ENCODE measurements at regions not wholly inside any gene's neighbourhood (a gene's known extent, or its start where the extent isn't known, plus 50 kb on each side); places are given as distances from the start of the nearest gene placed in this dataset.

GRCh38 chr4:85318415-85318814 is 156.5 kb upstream of the ARHGAP24 start:
- Histone ChIP-seq H3K4me1 (no peaks in the 10 kb centered on the region), H3K36me3 (ENCODE audit: low read depth, missing control alignments) (no peaks in the 10 kb centered on the region), H3K4me3 (no peak overlapping the region), H3K27ac (no peak overlapping the region), H3K27me3 (no peaks in the 10 kb centered on the region), H3K9me3 (no peaks in the 10 kb centered on the region)
- intact Hi-C loops (cut with DNase I; ENCODE audit: low total_unique reads): no loop called here
- DNase-seq: no peak
- TF ChIP-seq CTCF (IDR thresholded peaks at IDR 0.05): no peak
- TF ChIP-seq POLR2A (IDR thresholded peaks at IDR 0.05): no peak

GRCh38 chr4:85358831-85359230 is 116.1 kb upstream of the ARHGAP24 start:
- H3K9me3 ChIP-seq: no peaks in the 10 kb centered on the region
- TF ChIP-seq CTCF (IDR thresholded peaks at IDR 0.05): no peak
- no peak for TF ChIP-seq POLR2A (IDR thresholded peaks at IDR 0.05)
- no peak overlapping the region for H3K27ac ChIP-seq
- H3K27me3 ChIP-seq: no peaks in the 10 kb centered on the region
- no peaks in the 10 kb centered on the region for H3K4me1 ChIP-seq
- intact Hi-C loops (cut with DNase I; ENCODE audit: low total_unique reads): no loop called here
- DNase-seq: no peak
- H3K36me3 ChIP-seq (ENCODE audit: low read depth, missing control alignments): no peaks in the 10 kb centered on the region
- H3K4me3 ChIP-seq: no peak overlapping the region

GRCh38 chr4:85362550-85362949 is 112.4 kb upstream of the ARHGAP24 start:
- Histone ChIP-seq H3K27me3 (no peaks in the 10 kb centered on the region), H3K36me3 (ENCODE audit: low read depth, missing control alignments) (no peaks in the 10 kb centered on the region), H3K4me1 (no peaks in the 10 kb centered on the region), H3K4me3 (no peak overlapping the region), H3K9me3 (no peaks in the 10 kb centered on the region), H3K27ac (no peak overlapping the region)
- intact Hi-C loops (cut with DNase I; ENCODE audit: low total_unique reads): no loop called here
- no peak for TF ChIP-seq CTCF (IDR thresholded peaks at IDR 0.05)
- TF ChIP-seq POLR2A (IDR thresholded peaks at IDR 0.05): no peak
- DNase-seq: no peak
- 85 to 91% methylated on average over 2 of the region's 2 CpGs for WGBS, 2 donors

GRCh38 chr4:85367815-85368214 is 107.1 kb upstream of the ARHGAP24 start:
- TF ChIP-seq POLR2A (IDR thresholded peaks at IDR 0.05) (no peak), CTCF (IDR thresholded peaks at IDR 0.05) (no peak)
- Histone ChIP-seq H3K9me3 (no peaks in the 10 kb centered on the region), H3K4me3 (no peak overlapping the region), H3K27me3 (no peaks in the 10 kb centered on the region), H3K36me3 (ENCODE audit: low read depth, missing control alignments) (no peaks in the 10 kb centered on the region), H3K4me1 (no peaks in the 10 kb centered on the region), H3K27ac (no peak overlapping the region)
- intact Hi-C loops (cut with DNase I; ENCODE audit: low total_unique reads): no loop called here
- DNase-seq: no peak
- WGBS, 2 donors: 39 to 66% methylated on average over 2 of the region's 2 CpGs

GRCh38 chr4:85368240-85368639 is 106.7 kb upstream of the ARHGAP24 start:
- Histone ChIP-seq H3K4me1 (no peaks in the 10 kb centered on the region), H3K9me3 (no peaks in the 10 kb centered on the region), H3K27me3 (no peaks in the 10 kb centered on the region), H3K4me3 (no peak overlapping the region), H3K27ac (no peak overlapping the region), H3K36me3 (ENCODE audit: low read depth, missing control alignments) (no peaks in the 10 kb centered on the region)
- intact Hi-C loops (cut with DNase I; ENCODE audit: low total_unique reads): no loop called here
- TF ChIP-seq POLR2A (IDR thresholded peaks at IDR 0.05): no peak
- TF ChIP-seq CTCF (IDR thresholded peaks at IDR 0.05): no peak
- WGBS, 2 donors: 51 to 57% methylated on average over 3 of the region's 3 CpGs
- DNase-seq: no peak
